Thymus (tissue), 11 donors: ENCODE measurements at regions not wholly inside any gene's neighbourhood (a gene's known extent, or its start where the extent isn't known, plus 50 kb on each side); places are given as distances from the start of the nearest gene placed in this dataset.

Experiments
- DNase-seq, 9 donors: peaks; one replicate each; pipeline ENCODE4 v3.0.0-alpha.2; 2013; ENCODE audit warnings: low spot score in 9 of 9, low read depth in 6 of 9, missing footprints in 1 of 9
- H3K27ac ChIP-seq, 2 donors: one replicate each; pipeline ENCODE4 v1.5.1; 2013; ENCODE audit warnings: control low read depth in 1 of 2, low read depth in 1 of 2, low read length in 1 of 2, mild to moderate bottlenecking in 1 of 2, moderate library complexity in 1 of 2
- H3K27me3 ChIP-seq, 2 donors: one replicate each; pipeline ENCODE4 v1.5.1; 2013; ENCODE audit warnings: low read length in 1 of 2; ENCODE audit not compliant: control insufficient read depth in 2 of 2, insufficient read depth in 1 of 2
- H3K36me3 ChIP-seq, 2 donors: one replicate each; pipeline ENCODE4 v1.5.1; 2013; ENCODE audit warnings: low read length in 1 of 2, mild to moderate bottlenecking in 1 of 2, moderate library complexity in 1 of 2; ENCODE audit not compliant: control insufficient read depth in 2 of 2, insufficient read depth in 2 of 2
- H3K4me1 ChIP-seq, 2 donors: one replicate each; pipeline ENCODE4 v1.5.1; 2013; ENCODE audit warnings: low read length in 2 of 2; ENCODE audit not compliant: control insufficient read depth in 2 of 2, insufficient read depth in 2 of 2
- H3K4me3 ChIP-seq, 2 donors: one replicate each; pipeline ENCODE4 v1.5.1; 2013; ENCODE audit warnings: low read length in 2 of 2, control low read depth in 1 of 2, mild to moderate bottlenecking in 1 of 2
- H3K9me3 ChIP-seq, 2 donors: one replicate each; pipeline ENCODE4 v1.5.1; 2013; ENCODE audit warnings: low read length in 1 of 2, mild to moderate bottlenecking in 1 of 2; ENCODE audit not compliant: control insufficient read depth in 2 of 2, insufficient read depth in 1 of 2
- WGBS: extraction: QIAGEN DNeasy Blood & Tissue Kit; methylation state at CpG from one replicate; pipeline ENCODE4 v1.1.7; 2013; 5-methylcytosine and 5-hydroxymethylcytosine counted together
- donor health status: healthy.

GRCh38 chr15:26477044-26477443 is 295.8 kb downstream of the GABRB3 start:
- Histone ChIP-seq H3K27ac (no peak overlapping the region), H3K4me1 (no peaks in the 10 kb centered on the region), H3K27me3 (no peaks in the 10 kb centered on the region), H3K36me3 (no peaks in the 10 kb centered on the region), H3K9me3 (peaks cover 1 to 4% of the 10 kb centered on the region in 2 donors), H3K4me3 (no peak overlapping the region)
- WGBS = 90% methylated on average over 5 of the region's 5 CpGs
- no peak for DNase-seq

GRCh38 chr15:26475554-26475953 is 297.3 kb downstream of the GABRB3 start:
- H3K27ac ChIP-seq = no peak overlapping the region
- H3K36me3 ChIP-seq = no peaks in the 10 kb centered on the region
- H3K27me3 ChIP-seq = no peaks in the 10 kb centered on the region
- DNase-seq = no peak
- 86% methylated on average over 7 of the region's 7 CpGs for WGBS
- H3K4me3 ChIP-seq = no peak overlapping the region
- peaks cover 1 to 4% of the 10 kb centered on the region in 2 donors for H3K9me3 ChIP-seq
- no peaks in the 10 kb centered on the region for H3K4me1 ChIP-seq

DNA sequence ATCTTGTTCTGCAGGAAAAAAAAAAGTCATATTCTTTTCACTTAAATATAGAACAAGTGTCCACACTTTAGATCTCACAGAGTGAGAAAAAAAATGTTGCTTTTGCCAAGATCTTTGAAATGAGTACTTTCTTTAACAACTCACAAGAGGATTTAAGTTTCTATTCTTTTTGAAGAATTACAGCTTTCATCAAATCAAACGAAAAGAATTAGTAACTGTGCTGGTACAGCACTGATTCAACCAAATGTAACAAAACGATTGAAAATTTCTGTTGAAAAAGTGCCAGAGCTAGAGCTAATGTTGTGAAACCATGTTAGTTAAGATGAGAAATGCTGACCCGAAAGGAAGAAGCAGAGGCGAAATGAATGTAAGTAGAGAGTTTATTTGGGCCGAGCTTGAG is 300.2 kb downstream of the GABRB3 start:
- no peaks in the 10 kb centered on the region for H3K4me1 ChIP-seq
- 80% methylated on average over 5 of the region's 5 CpGs for WGBS
- H3K27me3 ChIP-seq = no peaks in the 10 kb centered on the region
- no peaks in the 10 kb centered on the region for H3K36me3 ChIP-seq
- H3K9me3 ChIP-seq = peaks cover 0 to 2% of the 10 kb centered on the region in 2 donors
- no peak for DNase-seq
- no peak overlapping the region for H3K4me3 ChIP-seq
- H3K27ac ChIP-seq = no peak overlapping the region

DNA sequence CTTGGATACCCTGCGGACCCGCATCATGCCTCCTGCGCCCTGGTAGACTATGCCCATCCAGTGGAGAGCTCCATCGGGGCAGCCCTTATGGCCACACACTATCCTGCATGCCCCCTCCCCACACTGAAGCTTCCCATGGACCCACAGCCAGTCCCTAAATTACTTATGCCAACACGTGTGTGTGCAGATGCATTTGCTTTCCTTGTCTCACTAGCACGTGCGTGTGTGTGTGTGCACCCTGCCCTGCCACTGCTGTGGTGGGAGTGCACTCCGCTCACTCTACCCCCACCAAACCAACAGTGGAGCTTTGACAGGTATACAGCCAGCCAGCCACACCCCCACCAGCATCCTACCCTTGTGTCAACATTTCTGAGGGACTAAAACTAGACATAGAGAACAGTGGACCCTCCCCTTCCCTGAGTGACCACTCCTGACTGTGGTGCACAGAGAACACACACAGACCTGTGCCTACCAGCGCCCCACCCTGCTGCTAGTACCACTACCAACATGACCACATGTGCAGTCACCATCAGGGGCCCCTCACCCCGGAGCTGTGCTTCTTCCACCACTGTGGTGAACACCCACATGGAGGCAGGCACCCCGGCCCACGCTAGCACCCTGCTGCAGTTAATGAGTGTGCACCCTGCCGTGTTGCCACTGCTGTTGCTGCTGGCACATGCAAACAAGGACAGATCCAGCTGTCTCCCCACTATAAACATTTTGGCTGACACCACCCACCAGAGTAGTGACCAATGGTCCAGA is 310.8 kb downstream of the GABRB3 start:
- H3K27me3 ChIP-seq = no peaks in the 10 kb centered on the region
- DNase-seq = no peak
- peaks cover 0 to 12% of the 10 kb centered on the region in 2 donors for H3K9me3 ChIP-seq
- H3K4me1 ChIP-seq = no peaks in the 10 kb centered on the region
- WGBS = 93% methylated on average over 13 of the region's 13 CpGs
- no peaks in the 10 kb centered on the region for H3K36me3 ChIP-seq
- no peak overlapping the region for H3K4me3 ChIP-seq
- no peak overlapping the region for H3K27ac ChIP-seq

DNA sequence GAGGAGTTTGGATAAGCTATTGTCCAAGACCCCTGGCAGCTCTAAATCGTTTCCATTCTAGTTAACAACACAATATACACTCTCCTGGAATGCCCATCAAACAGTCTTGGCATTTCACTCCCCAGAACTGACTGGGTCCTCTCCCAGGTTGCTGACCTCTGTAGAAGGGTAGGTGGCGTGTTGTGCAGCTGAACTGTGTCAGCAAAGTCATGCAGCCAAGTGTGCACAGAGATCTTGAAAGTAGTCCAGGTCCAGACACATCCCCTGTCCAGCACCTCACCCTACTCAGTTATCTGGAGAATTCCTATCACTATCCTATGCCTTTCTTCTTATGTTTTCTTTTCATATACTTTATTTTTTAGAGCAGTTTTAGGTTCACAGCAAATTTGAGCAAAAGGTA is 312.7 kb downstream of the GABRB3 start:
- WGBS = 62% methylated on average over 2 of the region's 2 CpGs
- H3K36me3 ChIP-seq = no peaks in the 10 kb centered on the region
- no peaks in the 10 kb centered on the region for H3K4me1 ChIP-seq
- no peaks in the 10 kb centered on the region for H3K27me3 ChIP-seq
- no peak for DNase-seq
- peaks cover 2 to 12% of the 10 kb centered on the region in 2 donors for H3K9me3 ChIP-seq
- H3K4me3 ChIP-seq = no peak overlapping the region
- no peak overlapping the region for H3K27ac ChIP-seq

- no peak for DNase-seq
- 80% methylated on average over 2 of the region's 2 CpGs for WGBS
- H3K4me1 ChIP-seq = no peaks in the 10 kb centered on the region
- H3K4me3 ChIP-seq = no peak overlapping the region
- H3K9me3 ChIP-seq = peaks cover 0 to 2% of the 10 kb centered on the region in 2 donors
- no peaks in the 10 kb centered on the region for H3K27me3 ChIP-seq
- no peak overlapping the region for H3K27ac ChIP-seq
- no peaks in the 10 kb centered on the region for H3K36me3 ChIP-seq
These were observed 317.0 kb downstream of the GABRB3 start for GRCh38 chr15:26455828-26456227.

- no peaks in the 10 kb centered on the region for H3K4me1 ChIP-seq
- 64% methylated on average over 2 of the region's 2 CpGs for WGBS
- DNase-seq = no peak
- H3K4me3 ChIP-seq = no peak overlapping the region
- H3K27me3 ChIP-seq = no peaks in the 10 kb centered on the region
- H3K9me3 ChIP-seq = peaks cover 0 to 2% of the 10 kb centered on the region in 2 donors
- H3K36me3 ChIP-seq = no peaks in the 10 kb centered on the region
- no peak overlapping the region for H3K27ac ChIP-seq
These were observed 319.0 kb downstream of the GABRB3 start for GRCh38 chr15:26453914-26454313.

- H3K9me3 ChIP-seq = peaks cover 0 to 2% of the 10 kb centered on the region in 2 donors
- no peaks in the 10 kb centered on the region for H3K27me3 ChIP-seq
- H3K4me3 ChIP-seq = no peak overlapping the region
- no peaks in the 10 kb centered on the region for H3K36me3 ChIP-seq
- no peak overlapping the region for H3K27ac ChIP-seq
- 89% methylated on average over 6 of the region's 6 CpGs for WGBS
- no peak for DNase-seq
- no peaks in the 10 kb centered on the region for H3K4me1 ChIP-seq
These were observed 320.9 kb downstream of the GABRB3 start for GRCh38 chr15:26451995-26452394.

GRCh38 chr15:26449291-26449690 is 323.6 kb downstream of the GABRB3 start:
- H3K4me1 ChIP-seq = no peaks in the 10 kb centered on the region
- DNase-seq = no peak
- no peaks in the 10 kb centered on the region for H3K9me3 ChIP-seq
- WGBS = 78% methylated on average over 7 of the region's 7 CpGs
- no peaks in the 10 kb centered on the region for H3K36me3 ChIP-seq
- H3K27ac ChIP-seq = no peak overlapping the region
- H3K4me3 ChIP-seq = no peak overlapping the region
- no peaks in the 10 kb centered on the region for H3K27me3 ChIP-seq
